ENCODE measurements at regions not wholly inside any gene's neighbourhood (a gene's known extent, or its start where the extent isn't known, plus 50 kb on each side); places are given as distances from the start of the nearest gene placed in this dataset.

GRCh38 chr15:45919806-45920205, 285.0 kb downstream of the SQOR start (continued):
- TF ChIP-seq PML (IDR thresholded peaks at IDR 0.05; ENCODE audit: low read length): no peak

GRCh38 chr15:45921376-45921775, 286.5 kb downstream of the SQOR start:
- 32% methylated on average over 4 of the region's 4 CpGs for WGBS (ENCODE audit: insufficient coverage, insufficient replicate concordance, low lambda C conversion rate, missing lambda C conversion rate)
- Histone ChIP-seq H3K27ac (ENCODE audit: control insufficient read depth, insufficient read depth) (no peak overlapping the region), H3K36me3 (ENCODE audit: control insufficient read depth in 2 of 2, insufficient read depth in 2 of 2, low read length in 1 of 2) (no peaks in the 10 kb centered on the region), H3K9ac (ENCODE audit: control insufficient read depth, insufficient read depth, low read length) (no peak overlapping the region), H3K79me2 (ENCODE audit: control insufficient read depth, insufficient read depth, low read length) (no peaks in the 10 kb centered on the region), H3K9me3 (replicated peaks; ENCODE audit: control insufficient read depth, insufficient read depth, low read length) (no peaks in the 10 kb centered on the region), H4K20me1 (ENCODE audit: control insufficient read depth, insufficient read depth) (no peaks in the 10 kb centered on the region), H2AFZ (ENCODE audit: control insufficient read depth, low read depth, low read length) (no peak overlapping the region), H3K4me2 (ENCODE audit: control insufficient read depth, insufficient read depth) (no peak overlapping the region), H3K4me1 (ENCODE audit: control insufficient read depth, insufficient read depth, low read length) (no peaks in the 10 kb centered on the region), H3K4me3 (no peak overlapping the region), H3K27me3 (replicated peaks in 1 of 2; ENCODE audit: control insufficient read depth in 2 of 2, insufficient read depth in 2 of 2, low read length in 1 of 2) (no peaks in the 10 kb centered on the region)
- ChIA-PET SMC1A (ENCODE audit: uncharacterized antibody, unreplicated experiment) (no interaction called here), RAD21 (ENCODE audit: unreplicated experiment) (no interaction called here), CTCF (no interaction called here), POLR2A (no interaction called here)
- no peak for FAIRE-seq
- DNase-seq (ENCODE audit: low read depth, low spot score): no peak
- TF ChIP-seq MEF2A (IDR thresholded peaks at IDR 0.05; ENCODE audit: insufficient read depth, low read depth, low read length): no peak
- intact Hi-C loops (cut with micrococcal nuclease; ENCODE audit: unreplicated experiment) (no loop called here), in situ Hi-C loops (cut with MboI) (no loop called here)
- no TSS peak for BruUV-seq (replicated peaks)
- no peak for ATAC-seq

GRCh38 chr15:45921978-45922377, 287.1 kb downstream of the SQOR start:
- H3K36me3 ChIP-seq (ENCODE audit: control insufficient read depth in 2 of 2, insufficient read depth in 2 of 2, low read length in 1 of 2): no peaks in the 10 kb centered on the region
- 24% methylated on average over 2 of the region's 2 CpGs for WGBS (ENCODE audit: insufficient coverage, insufficient replicate concordance, low lambda C conversion rate, missing lambda C conversion rate)
- no peak for ATAC-seq
- CTCF ChIA-PET: no interaction called here
- no peak overlapping the region for H3K4me2 ChIP-seq (ENCODE audit: control insufficient read depth, insufficient read depth)
- no peaks in the 10 kb centered on the region for H3K9me3 ChIP-seq (replicated peaks; ENCODE audit: control insufficient read depth, insufficient read depth, low read length)
- H4K20me1 ChIP-seq (ENCODE audit: control insufficient read depth, insufficient read depth): no peaks in the 10 kb centered on the region
- no peak overlapping the region for H2AFZ ChIP-seq (ENCODE audit: control insufficient read depth, low read depth, low read length)
- no peak overlapping the region for H3K9ac ChIP-seq (ENCODE audit: control insufficient read depth, insufficient read depth, low read length)
- POLR2A ChIA-PET: no interaction called here
- intact Hi-C loops (cut with micrococcal nuclease; ENCODE audit: unreplicated experiment): no loop called here
- SMC1A ChIA-PET (ENCODE audit: uncharacterized antibody, unreplicated experiment): no interaction called here
- H3K4me1 ChIP-seq (ENCODE audit: control insufficient read depth, insufficient read depth, low read length): no peaks in the 10 kb centered on the region
- H3K27me3 ChIP-seq (replicated peaks in 1 of 2; ENCODE audit: control insufficient read depth in 2 of 2, insufficient read depth in 2 of 2, low read length in 1 of 2): no peaks in the 10 kb centered on the region
- no TSS peak for BruUV-seq (replicated peaks)
- no peak for DNase-seq (ENCODE audit: low read depth, low spot score)
- no peak overlapping the region for H3K27ac ChIP-seq (ENCODE audit: control insufficient read depth, insufficient read depth)
- H3K79me2 ChIP-seq (ENCODE audit: control insufficient read depth, insufficient read depth, low read length): no peaks in the 10 kb centered on the region
- no peak overlapping the region for H3K4me3 ChIP-seq
- in situ Hi-C loops (cut with MboI): no loop called here
- TF ChIP-seq NKRF (conservative IDR thresholded peaks at IDR 0.05) (no peak), ZNF592 (IDR thresholded peaks at IDR 0.05) (no peak), YBX1 (IDR thresholded peaks at IDR 0.05) (no peak), ZNF24 (IDR thresholded peaks at IDR 0.05) (no peak), JUND (IDR thresholded peaks at IDR 0.05; ENCODE audit: low read depth, low read length) (no peak), MEF2A (IDR thresholded peaks at IDR 0.05; ENCODE audit: insufficient read depth, low read depth, low read length) (no peak), TAF1 (IDR thresholded peaks at IDR 0.05; ENCODE audit: borderline replicate concordance, low read depth, low read length) (no peak), USF1 (IDR thresholded peaks at IDR 0.05; ENCODE audit: borderline replicate concordance, extremely low read length, insufficient read depth, low read depth, low read length) (no peak), BACH1 (IDR thresholded peaks at IDR 0.05; ENCODE audit: borderline replicate concordance) (no peak)
- FAIRE-seq: no peak
- RAD21 ChIA-PET (ENCODE audit: unreplicated experiment): no interaction called here

All from GM12878 (cell line).